Activated CD8-positive, alpha-beta memory T cell treated with anti-CD3 and anti-CD28 coated beads, Interleukin-2, amount 50 U/mL, for 24 hours (primary cell): ENCODE measurements at regions not wholly inside any gene's neighbourhood (a gene's known extent, or its start where the extent isn't known, plus 50 kb on each side); places are given as distances from the start of the nearest gene placed in this dataset.
"Not testable (repeated sequence)": the region's sequence is repeated elsewhere in the genome, so short reads cannot be mapped to it uniquely, and the experiment has no call there.

Source experiments
- DNase-seq: peaks from one replicate; pipeline ENCODE4 v3.0.0-alpha.2; 2020; ENCODE audit errors: extremely low read depth

- no peak for DNase-seq
These were observed 98.2 kb upstream of the TRIB2 start for GRCh38 chr2:12618576-12618975.

DNA sequence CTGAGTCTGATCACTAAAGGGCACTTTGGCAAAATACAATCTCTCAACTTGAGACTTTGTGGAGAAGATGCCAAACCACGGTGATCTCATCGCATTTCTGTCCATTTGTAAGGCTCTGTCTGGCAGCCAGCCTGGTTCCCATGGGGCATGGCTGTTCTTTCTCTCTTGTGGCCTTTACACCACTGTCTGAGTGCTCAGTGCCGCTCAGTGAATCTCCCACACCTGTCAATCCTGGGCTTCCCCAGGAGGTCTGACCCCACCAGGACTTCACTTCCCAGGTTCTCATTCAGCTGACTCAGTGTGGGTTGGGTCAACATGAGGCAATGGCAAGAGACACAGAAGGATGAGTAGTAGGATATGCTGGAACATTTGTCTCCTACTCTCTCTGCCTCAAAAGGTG lies 96.8 kb upstream of the TRIB2 start:
- DNase-seq = no peak

- no peak for DNase-seq
These were observed 96.0 kb upstream of the TRIB2 start for GRCh38 chr2:12620759-12621158.

GRCh38 chr2:12623051-12623450 lies 93.7 kb upstream of the TRIB2 start:
- no peak for DNase-seq

DNA sequence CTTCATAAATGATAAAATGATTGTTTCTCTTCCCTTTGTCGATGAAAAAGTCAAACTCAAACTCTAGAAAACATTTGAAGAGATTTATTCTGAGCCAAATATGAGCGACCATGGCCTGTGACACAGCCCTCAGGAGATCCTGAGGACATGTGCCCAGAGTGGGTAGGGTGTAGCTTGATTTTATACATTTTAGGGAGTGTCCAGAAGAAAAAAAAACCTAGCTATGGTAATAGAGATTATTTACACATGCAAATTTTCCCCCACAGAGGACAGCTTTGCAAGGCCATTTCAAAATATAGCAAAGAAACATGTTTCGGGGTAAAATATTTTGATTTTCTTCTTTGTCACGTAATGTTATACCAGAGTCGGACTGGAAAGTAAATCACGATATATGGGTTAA lies 92.4 kb upstream of the TRIB2 start:
- no peak for DNase-seq

- DNase-seq = no peak
These were observed 91.7 kb upstream of the TRIB2 start for GRCh38 chr2:12624905-12625598.

GRCh38 chr2:12628541-12628940 lies 88.2 kb upstream of the TRIB2 start:
- DNase-seq = not testable (repeated sequence)

GRCh38 chr2:12636837-12637581 lies 79.7 kb upstream of the TRIB2 start:
- no peak for DNase-seq

DNA sequence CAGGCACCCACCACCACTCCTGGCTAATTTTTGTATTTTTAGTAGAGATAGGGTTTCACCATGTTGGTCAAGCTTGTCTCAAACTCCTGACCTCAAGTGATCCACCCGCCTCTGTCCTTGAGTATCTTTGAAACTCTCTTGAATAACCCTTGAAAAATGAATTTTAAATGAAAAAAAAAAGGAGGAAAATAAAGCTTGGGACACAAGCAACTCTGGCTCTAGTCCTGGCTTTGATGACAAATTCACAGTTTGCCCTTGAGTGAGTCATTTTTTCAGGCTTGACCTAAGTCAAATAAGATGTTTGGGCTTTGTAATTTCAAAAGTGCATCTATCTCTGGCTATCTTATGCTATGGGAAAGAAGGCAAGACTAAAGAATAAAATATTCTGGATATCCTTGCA lies 79.0 kb upstream of the TRIB2 start:
- DNase-seq = no peak

GRCh38 chr2:12641441-12641840 lies 75.3 kb upstream of the TRIB2 start:
- no peak for DNase-seq

- no peak for DNase-seq
These were observed 74.4 kb upstream of the TRIB2 start for GRCh38 chr2:12642332-12642731.

GRCh38 chr2:12642859-12643258 lies 73.9 kb upstream of the TRIB2 start:
- DNase-seq = no peak

DNA sequence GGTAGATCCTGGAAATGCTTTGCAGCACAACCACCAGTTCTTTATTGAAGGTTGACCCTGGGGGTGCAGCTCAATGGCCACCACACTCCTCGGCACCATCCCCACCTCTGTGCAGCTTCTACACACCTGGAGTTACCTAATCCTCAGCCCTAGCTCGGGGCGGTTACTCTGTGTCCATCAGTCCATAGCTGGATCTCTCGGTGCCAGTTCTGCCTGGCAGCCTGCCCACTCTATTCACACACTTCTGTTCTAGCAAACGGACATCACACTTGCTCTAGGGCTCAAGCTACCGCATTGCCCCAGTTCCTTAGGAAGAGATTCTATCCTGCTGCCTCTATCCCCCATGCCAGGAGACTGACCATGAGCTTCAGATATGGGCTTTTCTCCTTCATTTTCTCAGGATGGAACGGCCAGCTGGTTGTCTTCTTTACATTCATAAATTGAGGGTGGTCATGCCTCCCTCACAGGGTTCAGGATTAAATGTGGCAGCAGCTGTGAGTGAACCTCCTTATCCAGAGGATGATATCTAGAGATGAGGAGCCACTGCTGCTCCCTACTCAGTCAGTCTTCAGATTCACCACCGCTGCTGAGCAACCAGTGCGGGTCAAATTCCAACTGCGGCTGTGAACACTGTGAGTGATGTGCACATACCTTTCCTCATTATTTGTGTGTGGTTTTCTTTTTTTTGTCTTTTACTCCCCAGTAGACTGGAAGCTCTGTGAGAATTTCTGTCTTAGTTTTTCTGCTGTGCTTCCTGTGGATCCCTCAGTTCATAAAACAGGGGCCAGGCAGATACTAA lies 66.9 kb upstream of the TRIB2 start:
- DNase-seq = no peak

DNA sequence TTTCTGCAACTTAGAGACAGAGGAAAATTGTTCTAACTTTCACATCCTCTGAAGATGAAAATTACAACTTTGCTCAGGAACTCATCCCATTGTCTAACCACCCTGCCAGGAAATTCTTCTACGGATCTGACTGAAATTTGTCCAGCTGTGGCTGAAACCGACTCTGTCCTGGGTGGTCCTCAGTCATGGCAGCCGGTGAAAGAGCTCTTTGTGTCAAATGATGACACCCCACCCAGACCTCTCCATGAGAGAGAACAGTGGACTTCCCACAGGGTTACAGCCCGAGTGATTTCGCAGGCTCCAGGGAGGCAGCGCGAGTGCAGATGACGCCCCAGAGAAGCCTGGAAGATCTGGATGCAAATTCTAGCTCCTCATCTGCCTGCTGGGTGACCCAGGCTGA lies 65.1 kb upstream of the TRIB2 start:
- DNase-seq = no peak

DNA sequence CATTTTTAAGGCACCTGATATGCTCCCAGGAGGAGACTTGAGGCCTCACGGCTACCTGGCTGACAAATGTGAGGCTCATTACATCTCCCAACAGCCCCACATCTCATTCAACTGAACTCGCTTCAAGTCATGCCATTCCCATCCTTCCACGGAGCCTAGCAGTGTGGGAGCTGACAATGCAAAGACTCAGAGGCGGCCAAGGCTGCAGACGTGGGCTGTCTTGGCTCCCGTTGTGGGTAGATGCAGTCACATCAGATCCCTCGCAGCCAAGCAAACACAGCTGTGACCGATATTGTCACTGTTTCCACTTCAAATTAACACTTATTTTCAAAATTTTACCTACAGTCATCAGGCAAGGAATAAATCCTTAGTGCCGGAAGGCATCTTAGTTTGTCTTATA lies 64.0 kb upstream of the TRIB2 start:
- DNase-seq = no peak

- DNase-seq = no peak
These were observed 59.2 kb upstream of the TRIB2 start for GRCh38 chr2:12657560-12657959.

GRCh38 chr2:12658310-12658945 lies 58.3 kb upstream of the TRIB2 start:
- DNase-seq = no peak

- DNase-seq = no peak
These were observed 55.2 kb upstream of the TRIB2 start for GRCh38 chr2:12661489-12661888.

- DNase-seq = no peak
These were observed 53.3 kb upstream of the TRIB2 start for GRCh38 chr2:12663306-12664037.

GRCh38 chr2:12665334-12665733 lies 51.4 kb upstream of the TRIB2 start:
- DNase-seq = no peak

DNA sequence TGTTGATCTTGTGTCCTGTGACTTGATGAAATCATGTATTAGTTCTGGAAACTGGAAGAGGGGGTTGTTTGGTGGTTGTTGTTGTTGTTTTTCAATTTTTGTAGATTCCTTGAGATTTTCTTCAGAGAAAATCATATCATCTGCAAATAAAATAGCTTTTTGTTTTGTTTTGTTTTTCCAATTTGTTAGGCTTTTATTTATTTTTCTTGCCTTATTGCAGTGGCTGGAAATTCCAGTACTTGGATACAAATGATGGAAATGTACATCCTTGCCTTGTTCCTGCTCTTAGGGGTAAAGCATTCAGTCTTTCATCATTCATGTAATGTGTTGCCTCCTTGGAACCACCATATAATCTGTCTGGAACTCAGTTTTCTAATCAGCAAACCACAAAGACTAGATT lies 50.3 kb upstream of the TRIB2 start:
- no peak for DNase-seq
